Ramos (cell line): ENCODE measurements at regions not wholly inside any gene's neighbourhood (a gene's known extent, or its start where the extent isn't known, plus 50 kb on each side); places are given as distances from the start of the nearest gene placed in this dataset.

Source experiments
- in situ Hi-C: fragments of 300-500 bp; cut with MboI; formaldehyde crosslinking; loops from one replicate; pipeline ENCODE4 v1.14.3; 2022; ENCODE audit warnings: low sequenced_read_pairs; ENCODE audit not compliant: unreplicated experiment

DNA sequence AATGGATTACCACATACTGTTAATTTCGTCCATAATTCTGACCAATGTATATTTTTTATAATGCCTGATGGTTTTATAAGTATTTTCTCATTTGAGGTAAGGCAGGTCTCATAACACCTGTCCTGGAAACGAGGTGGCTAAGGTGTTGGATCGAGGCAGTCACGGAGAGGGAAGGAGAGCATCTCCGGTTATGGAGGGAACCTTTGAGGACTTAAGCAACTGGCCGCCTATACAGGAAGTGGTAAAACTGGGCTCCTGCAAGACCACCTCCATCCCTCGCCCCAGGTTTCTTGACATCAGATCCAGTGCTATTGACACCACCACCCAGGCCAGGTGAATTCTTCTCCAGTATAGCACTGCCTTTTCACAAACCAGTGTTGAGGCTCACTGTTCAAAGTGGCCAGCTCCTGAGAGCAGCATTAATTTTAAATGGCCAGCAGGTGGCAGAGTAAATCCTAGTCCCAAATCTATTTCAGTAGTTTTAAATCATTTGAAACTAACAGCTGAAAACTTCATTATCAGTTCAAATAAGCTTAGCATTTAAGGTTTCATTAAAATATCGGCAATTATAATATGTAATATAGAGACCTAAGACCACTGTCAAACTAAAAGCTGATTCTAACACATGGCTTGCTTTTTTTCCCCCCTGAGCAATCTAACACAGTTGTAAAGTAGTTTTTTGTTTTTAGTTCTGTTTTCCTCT lies 100.8 kb downstream of the PPM1A start:
- in situ Hi-C loops, result loop anchor here (25.0 kb wide), 1 partner anchor 388 kb away; no protein-coding TSS in a partner anchor

DNA sequence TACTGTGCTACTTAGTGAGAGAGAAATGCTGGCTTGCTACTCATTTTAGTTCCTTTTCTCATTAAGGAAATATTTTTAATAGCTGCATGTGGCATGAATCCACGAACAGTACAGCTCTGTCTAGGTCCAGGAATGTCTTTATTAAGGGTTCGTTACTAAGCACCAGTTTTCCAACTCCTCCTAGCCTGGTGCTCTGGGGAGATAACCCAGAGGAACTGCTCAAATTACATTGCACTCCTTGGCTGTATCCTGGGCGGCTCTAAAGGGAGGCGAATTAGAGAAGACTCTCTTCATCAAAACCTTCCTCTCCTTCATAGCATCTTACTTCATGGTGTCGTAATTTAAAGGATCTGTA lies 101.3 kb downstream of the PPM1A start:
- in situ Hi-C loops, result no loop called here

DNA sequence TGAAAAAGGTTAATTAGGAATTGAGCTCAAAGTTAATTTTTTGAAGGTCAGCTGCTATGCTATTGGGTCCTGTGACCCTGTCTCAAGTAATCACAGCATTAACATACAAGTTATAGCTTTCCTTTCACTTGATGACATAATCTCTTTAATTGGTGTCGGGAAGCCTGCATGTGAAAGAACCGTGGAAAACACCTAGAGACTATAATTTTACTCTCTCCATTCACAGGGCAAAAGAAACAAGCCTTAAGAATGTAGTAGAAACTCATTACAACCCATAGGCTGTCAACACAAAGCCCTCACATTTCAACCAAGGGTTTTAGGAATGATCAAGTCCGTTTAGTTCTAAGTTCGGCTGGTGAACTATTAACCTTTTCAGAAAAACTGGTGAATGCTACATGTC lies 104.4 kb downstream of the PPM1A start:
- in situ Hi-C loops, result no loop called here

DNA sequence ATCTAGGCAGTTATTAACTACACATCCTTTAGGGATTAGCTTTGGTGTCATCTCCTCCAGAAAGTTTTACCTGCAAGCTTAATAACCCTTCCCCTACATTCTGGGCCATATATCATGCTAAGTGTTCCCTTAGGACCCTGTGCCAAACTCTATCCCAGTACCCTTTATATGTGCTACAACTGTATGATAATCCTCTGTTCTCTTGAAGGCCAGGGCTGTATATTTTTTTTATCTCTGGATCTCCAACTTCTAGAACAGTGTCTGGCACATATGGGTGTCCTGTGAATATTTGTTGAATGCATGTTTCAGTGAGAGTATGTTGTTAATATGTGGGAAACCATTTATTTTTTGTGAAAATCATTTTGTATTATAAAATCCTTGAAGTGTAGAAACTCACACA lies 106.7 kb downstream of the PPM1A start:
- in situ Hi-C loops, result no loop called here

DNA sequence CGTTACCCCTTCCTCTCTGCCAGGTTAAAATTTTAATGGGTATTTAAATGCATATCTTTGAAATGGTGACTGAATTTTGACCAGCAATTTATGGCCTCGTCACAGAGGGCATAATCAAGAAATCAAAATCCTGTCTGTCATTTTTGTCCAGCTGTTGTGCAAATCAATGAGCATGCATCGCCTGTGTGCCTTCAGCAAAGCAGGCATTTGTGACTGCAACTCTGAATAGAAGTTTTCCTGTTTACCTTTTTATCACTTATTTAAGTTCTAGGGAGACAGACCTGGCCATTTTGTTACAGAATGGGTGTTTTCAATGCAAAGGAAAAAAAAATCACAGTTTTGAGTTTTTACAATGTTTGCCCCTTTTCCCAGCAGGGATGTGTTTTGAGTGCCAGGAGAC lies 107.4 kb downstream of the PPM1A start:
- in situ Hi-C loops, result no loop called here

DNA sequence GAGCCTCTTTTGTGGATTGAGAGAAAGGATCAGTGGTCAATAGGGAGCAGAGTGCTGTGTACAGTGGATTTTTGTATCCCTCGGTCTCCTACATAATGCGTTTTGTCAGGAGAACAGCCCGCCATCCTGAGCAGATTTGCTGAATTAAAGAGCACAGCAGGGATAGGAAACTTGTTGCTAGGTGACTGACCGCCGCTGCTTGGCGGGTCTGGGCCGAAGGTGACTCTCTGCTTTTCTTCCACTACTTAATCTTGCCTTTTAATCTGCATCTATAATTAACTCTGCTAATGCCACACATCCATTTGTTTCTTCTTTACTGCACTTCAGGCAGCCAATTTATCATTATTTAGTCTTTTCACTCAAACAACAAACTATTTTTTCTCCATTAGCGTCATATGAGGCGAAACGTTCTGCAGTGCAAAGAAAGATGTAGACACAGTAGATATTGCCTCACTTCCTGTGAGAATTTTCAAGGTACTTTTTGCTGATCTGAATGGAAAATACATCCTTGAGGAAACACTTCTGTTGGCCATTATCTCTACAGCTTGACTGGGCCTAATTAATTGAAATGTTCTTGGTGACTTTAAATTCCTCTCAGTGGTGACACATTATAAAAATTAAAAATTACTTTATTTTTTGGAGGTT lies 108.0 kb downstream of the PPM1A start:
- in situ Hi-C loops, result no loop called here

DNA sequence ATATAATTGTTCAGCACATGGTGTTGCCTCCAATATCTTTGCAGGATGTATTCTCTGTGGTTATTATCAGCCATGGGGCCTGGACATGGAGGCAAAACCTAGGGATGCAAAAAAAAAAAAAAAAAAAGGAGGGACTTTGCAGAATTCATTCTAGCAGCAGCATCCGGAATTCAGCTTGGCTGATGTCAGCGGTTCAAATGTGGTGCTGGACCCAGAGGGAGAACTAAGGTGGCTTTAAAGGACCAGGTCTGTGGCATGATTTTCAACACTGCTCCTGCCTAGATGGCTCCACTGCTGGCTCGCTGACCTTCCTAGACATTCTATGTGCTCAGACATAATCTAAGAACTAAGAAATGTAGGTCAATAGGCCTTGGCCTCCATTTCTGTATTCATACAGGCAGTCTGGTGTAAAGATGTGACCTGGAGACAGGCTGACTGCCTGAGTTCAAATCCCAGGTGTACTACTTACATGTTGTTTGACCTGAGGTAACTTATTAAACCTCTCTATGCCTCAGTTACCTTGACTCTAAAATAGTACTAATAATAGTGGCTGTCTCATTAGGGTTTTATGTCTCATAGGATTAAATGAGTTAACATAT lies 108.6 kb downstream of the PPM1A start:
- in situ Hi-C loops, result no loop called here

DNA sequence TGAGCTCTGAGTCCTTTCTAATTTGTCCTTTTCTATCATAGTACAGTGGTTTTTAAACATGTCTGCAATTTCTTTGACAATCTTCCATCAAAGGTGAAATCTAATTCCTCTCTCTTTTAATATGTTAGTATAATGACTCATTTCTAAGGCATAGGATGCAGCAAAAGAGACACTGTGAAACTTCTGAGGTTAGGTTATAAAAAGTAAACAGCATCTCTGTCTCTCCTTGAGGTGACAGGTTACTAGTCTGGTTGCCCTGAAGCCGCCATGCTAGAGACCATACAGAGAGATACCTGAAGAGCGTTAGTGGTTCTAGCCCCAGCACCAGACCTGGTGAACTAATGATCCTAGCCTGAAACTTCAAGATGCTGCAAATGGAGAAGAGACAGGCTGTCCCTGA lies 114.3 kb downstream of the PPM1A start:
- in situ Hi-C loops, result no loop called here

DNA sequence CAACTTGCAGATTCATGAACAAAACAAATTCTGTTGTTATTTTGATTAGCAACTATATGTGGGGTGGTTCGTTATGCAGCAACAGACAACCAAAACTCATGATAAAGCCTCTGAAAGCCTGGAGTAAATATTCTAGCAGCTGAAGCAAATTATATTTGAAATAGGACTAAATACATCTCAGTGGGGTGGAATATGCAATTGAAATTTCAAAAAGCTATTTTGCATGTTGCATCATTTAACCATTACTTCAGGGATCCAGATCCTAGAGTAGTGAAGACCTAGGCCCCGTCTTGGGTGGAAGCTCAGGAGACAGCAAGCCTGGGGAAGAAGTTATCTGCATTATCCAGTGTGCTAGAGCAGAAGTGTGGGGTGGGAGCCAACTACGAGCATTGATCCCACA lies 114.7 kb downstream of the PPM1A start:
- in situ Hi-C loops, result no loop called here

DNA sequence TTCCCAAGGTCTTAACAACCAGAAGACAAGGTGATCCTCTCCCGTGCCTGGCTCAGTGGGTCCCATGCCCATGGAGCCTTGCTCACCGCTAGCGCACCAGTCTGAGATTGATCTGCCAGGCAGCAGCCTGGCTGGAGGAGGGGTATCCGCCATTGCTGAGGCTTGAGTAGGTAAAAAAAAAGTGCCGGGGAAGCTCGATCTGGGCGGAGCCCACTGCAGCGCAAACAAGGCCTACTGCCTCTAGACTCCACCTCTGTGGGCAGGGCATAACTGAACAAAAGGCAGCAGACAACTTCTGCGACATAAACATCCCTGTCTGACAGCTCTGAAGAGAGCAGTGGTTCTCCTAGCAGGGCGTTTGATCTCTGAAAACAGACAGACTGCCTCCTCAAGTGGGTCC lies 104.0 kb downstream of the C14orf39 start:
- in situ Hi-C loops, result no loop called here
